ENCODE measurements at regions not wholly inside any gene's neighbourhood (a gene's known extent, or its start where the extent isn't known, plus 50 kb on each side); places are given as distances from the start of the nearest gene placed in this dataset.

DNA sequence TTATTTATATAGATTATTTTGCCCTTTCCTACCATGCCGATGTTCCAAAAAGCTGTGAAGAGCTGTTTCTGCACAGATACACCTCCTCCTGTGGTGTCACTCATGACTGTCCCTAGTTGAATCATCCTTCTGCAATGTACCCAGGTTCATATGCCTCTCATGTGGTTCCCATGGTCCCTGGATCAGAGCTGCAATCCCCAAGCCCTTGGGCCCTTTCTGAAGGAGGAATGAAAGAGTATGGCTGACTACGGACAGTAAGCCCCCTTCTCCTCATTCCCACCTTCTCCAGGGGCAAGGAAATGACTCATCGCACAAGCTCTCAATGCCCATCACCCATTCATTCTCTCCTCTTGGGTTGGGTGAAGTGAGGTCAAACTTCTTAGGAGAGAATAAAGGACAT, 63.9 kb upstream of the ACVR1 start:
- TF ChIP-seq POLR2AphosphoS5 (IDR thresholded peaks at IDR 0.05; ENCODE audit: low read depth, low read length) (no peak), EZH2phosphoT487 (IDR thresholded peaks at IDR 0.05; ENCODE audit: borderline replicate concordance) (no peak), ZNF274 (IDR thresholded peaks at IDR 0.05; ENCODE audit: low read depth, low read length) (no peak), CTCF (IDR thresholded peaks at IDR 0.05 in 2 of 3, conservative IDR thresholded peaks at IDR 0.05 in 1 of 3; ENCODE audit: borderline replicate concordance in 1 of 3, insufficient read depth in 1 of 3, low read depth in 2 of 3, low read length in 2 of 3) (no peak), SP1 (IDR thresholded peaks at IDR 0.05; ENCODE audit: low read depth) (no peak), SIN3A (IDR thresholded peaks at IDR 0.05; ENCODE audit: low read depth) (no peak), CBX3 (IDR thresholded peaks at IDR 0.05; ENCODE audit: low read depth) (no peak), FOSL1 (IDR thresholded peaks at IDR 0.05; ENCODE audit: low read depth) (no peak), ZFX (IDR thresholded peaks at IDR 0.05) (no peak), MAX (IDR thresholded peaks at IDR 0.05) (no peak), EGR1 (IDR thresholded peaks at IDR 0.05; ENCODE audit: low read depth) (no peak), ELF1 (IDR thresholded peaks at IDR 0.05; ENCODE audit: borderline replicate concordance, low read depth) (no peak), EZH2 (IDR thresholded peaks at IDR 0.05) (no peak), SRF (IDR thresholded peaks at IDR 0.05; ENCODE audit: low read depth) (no peak), CEBPB (IDR thresholded peaks at IDR 0.05; ENCODE audit: low read depth) (no peak)
- TF ChIP-seq, protein P1, sequence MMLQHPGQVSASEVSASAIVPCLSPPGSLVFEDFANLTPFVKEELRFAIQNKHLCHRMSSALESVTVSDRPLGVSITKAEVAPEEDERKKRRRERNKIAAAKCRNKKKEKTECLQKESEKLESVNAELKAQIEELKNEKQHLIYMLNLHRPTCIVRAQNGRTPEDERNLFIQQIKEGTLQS (IDR thresholded peaks at IDR 0.05) = no peak
- TF ChIP-seq, protein P2, sequence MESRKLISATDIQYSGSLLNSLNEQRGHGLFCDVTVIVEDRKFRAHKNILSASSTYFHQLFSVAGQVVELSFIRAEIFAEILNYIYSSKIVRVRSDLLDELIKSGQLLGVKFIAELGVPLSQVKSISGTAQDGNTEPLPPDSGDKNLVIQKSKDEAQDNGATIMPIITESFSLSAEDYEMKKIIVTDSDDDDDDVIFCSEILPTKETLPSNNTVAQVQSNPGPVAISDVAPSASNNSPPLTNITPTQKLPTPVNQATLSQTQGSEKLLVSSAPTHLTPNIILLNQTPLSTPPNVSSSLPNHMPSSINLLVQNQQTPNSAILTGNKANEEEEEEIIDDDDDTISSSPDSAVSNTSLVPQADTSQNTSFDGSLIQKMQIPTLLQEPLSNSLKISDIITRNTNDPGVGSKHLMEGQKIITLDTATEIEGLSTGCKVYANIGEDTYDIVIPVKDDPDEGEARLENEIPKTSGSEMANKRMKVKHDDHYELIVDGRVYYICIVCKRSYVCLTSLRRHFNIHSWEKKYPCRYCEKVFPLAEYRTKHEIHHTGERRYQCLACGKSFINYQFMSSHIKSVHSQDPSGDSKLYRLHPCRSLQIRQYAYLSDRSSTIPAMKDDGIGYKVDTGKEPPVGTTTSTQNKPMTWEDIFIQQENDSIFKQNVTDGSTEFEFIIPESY (IDR thresholded peaks at IDR 0.05; ENCODE audit: extremely low read depth, insufficient replicate concordance, low read length) = no peak
- TF ChIP-seq, protein P3, sequence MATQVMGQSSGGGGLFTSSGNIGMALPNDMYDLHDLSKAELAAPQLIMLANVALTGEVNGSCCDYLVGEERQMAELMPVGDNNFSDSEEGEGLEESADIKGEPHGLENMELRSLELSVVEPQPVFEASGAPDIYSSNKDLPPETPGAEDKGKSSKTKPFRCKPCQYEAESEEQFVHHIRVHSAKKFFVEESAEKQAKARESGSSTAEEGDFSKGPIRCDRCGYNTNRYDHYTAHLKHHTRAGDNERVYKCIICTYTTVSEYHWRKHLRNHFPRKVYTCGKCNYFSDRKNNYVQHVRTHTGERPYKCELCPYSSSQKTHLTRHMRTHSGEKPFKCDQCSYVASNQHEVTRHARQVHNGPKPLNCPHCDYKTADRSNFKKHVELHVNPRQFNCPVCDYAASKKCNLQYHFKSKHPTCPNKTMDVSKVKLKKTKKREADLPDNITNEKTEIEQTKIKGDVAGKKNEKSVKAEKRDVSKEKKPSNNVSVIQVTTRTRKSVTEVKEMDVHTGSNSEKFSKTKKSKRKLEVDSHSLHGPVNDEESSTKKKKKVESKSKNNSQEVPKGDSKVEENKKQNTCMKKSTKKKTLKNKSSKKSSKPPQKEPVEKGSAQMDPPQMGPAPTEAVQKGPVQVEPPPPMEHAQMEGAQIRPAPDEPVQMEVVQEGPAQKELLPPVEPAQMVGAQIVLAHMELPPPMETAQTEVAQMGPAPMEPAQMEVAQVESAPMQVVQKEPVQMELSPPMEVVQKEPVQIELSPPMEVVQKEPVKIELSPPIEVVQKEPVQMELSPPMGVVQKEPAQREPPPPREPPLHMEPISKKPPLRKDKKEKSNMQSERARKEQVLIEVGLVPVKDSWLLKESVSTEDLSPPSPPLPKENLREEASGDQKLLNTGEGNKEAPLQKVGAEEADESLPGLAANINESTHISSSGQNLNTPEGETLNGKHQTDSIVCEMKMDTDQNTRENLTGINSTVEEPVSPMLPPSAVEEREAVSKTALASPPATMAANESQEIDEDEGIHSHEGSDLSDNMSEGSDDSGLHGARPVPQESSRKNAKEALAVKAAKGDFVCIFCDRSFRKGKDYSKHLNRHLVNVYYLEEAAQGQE (IDR thresholded peaks at IDR 0.05; ENCODE audit: low read depth) = no peak
- no peaks in the 10 kb centered on the region for H3K36me3 ChIP-seq (ENCODE audit: control insufficient read depth in 1 of 2, insufficient read depth in 2 of 2, low read length in 2 of 2)
- H3K79me2 ChIP-seq (ENCODE audit: insufficient read depth, low read length) = no peaks in the 10 kb centered on the region

More for the DNA sequence above, 63.9 kb upstream of the ACVR1 start:
- intact Hi-C loops (cut with micrococcal nuclease) = no loop called here
- Histone ChIP-seq H4K20me1 (ENCODE audit: insufficient read depth) (no peaks in the 10 kb centered on the region), H3K9ac (ENCODE audit: low read length) (no peak overlapping the region), H3K9me3 (ENCODE audit: control insufficient read depth in 1 of 2, insufficient read depth in 1 of 2, low read depth in 1 of 2, low read length in 2 of 2) (no peaks in the 10 kb centered on the region), H3K27ac (ENCODE audit: low read depth, low read length) (no peak overlapping the region), H2AFZ (ENCODE audit: low read depth, low read length, poor library complexity, severe bottlenecking) (no peak overlapping the region), H3K4me2 (ENCODE audit: low read length) (no peak overlapping the region), H3K4me3 (replicated peaks in 1 of 2; ENCODE audit: low read depth in 1 of 2, low read length in 2 of 2) (no peak overlapping the region), H3K27me3 (ENCODE audit: insufficient read depth, low read length) (no peaks in the 10 kb centered on the region), H3K4me1 (ENCODE audit: control insufficient read depth in 1 of 2, insufficient read depth in 2 of 2, low read length in 2 of 2) (peaks cover 0 to 6% of the 10 kb centered on the region in 2 experiments; a peak in 3 of 4 replicates), H3K9me2 (ENCODE audit: insufficient read depth) (no peaks in the 10 kb centered on the region)
- ATAC-seq (peak; percentile 69; the same call in 1 of the 2 replicates), DNase-seq (ENCODE audit: low read depth, low spot score) (no peak)
- POLR2A ChIA-PET = no interaction called here
- BruUV-seq (replicated peaks) = no TSS peak
- CTCF ChIA-PET = no interaction called here
- RAD21 ChIA-PET (ENCODE audit: low non-redundant PET in 1 of 2, low total read pairs in 2 of 2, uncharacterized antibody in 2 of 2, unreplicated experiment in 2 of 2) = no interaction called here
